H1 (cell line): ENCODE measurements at regions not wholly inside any gene's neighbourhood (a gene's known extent, or its start where the extent isn't known, plus 50 kb on each side); places are given as distances from the start of the nearest gene placed in this dataset.

Experiments
- CTCF ChIA-PET: fragments of 300-600 bp; sonication (Branson Sonifier 250); formaldehyde crosslinking; loops from one replicate; lab custom pipeline; 2021; ENCODE audit not compliant: partially characterized antibody; lab: Charles Lee
- POLR2A ChIA-PET: fragments of 300-600 bp; sonication (Branson Sonifier 250); formaldehyde crosslinking; loops from one replicate; lab custom pipeline; 2021; ENCODE audit warnings: inconsistent platforms; ENCODE audit not compliant: partially characterized antibody; lab: Charles Lee
- DNase-seq, 2 experiments: peaks; one replicate each; pipeline versions ENCODE4 v3.0.0 to v3.0.0-alpha.2; 2010 to 2022; ENCODE audit warnings: low spot score in 2 of 2, low read depth in 1 of 2, mixed read lengths in 1 of 2
- FAIRE-seq: peaks from 2 replicates; lab custom pipeline; 2011; peaks lifted over from hg19 to GRCh38; lab: Jason Lieb, UNC
- H2AFZ ChIP-seq: 2 replicates; pipeline ENCODE4 v1.8.1; 2012; ENCODE audit warnings: low read length, inconsistent platforms
- H2AK5ac ChIP-seq: 2 replicates; pipeline ENCODE4 v1.6.1; 2013; ENCODE audit warnings: low read depth, low read length
- H2BK120ac ChIP-seq: replicated peaks from 2 replicates; pipeline ENCODE3; 2013; ENCODE audit warnings: low read depth, low read length, inconsistent platforms
- H2BK12ac ChIP-seq: 2 replicates; pipeline ENCODE4 v1.6.1; 2013; ENCODE audit warnings: low read depth, low read length
- H2BK15ac ChIP-seq: 2 replicates; pipeline ENCODE4 v1.6.1; 2013; ENCODE audit warnings: low read length
- H2BK20ac ChIP-seq: 2 replicates; pipeline ENCODE4 v1.6.1; 2013; ENCODE audit warnings: low read length
- H2BK5ac ChIP-seq: 2 replicates; pipeline ENCODE4 v1.6.1; 2013; ENCODE audit warnings: low read depth, low read length
- H3K14ac ChIP-seq: 2 replicates; pipeline ENCODE4 v1.6.1; 2013; ENCODE audit warnings: inconsistent platforms; ENCODE audit not compliant: insufficient read length
- H3K18ac ChIP-seq: 2 replicates; pipeline ENCODE4 v1.6.1; 2013; ENCODE audit warnings: low read length; ENCODE audit errors: extremely low read depth
- H3K23ac ChIP-seq: 2 replicates; pipeline ENCODE4 v1.6.1; 2013; ENCODE audit warnings: inconsistent platforms; ENCODE audit not compliant: insufficient read length
- H3K23me2 ChIP-seq: 2 replicates; pipeline ENCODE4 v1.6.1; 2013; ENCODE audit warnings: low read depth, low read length
- H3K27ac ChIP-seq: 2 replicates; pipeline ENCODE4 v1.6.1; 2011; ENCODE audit warnings: low read depth, low read length, inconsistent platforms
- H3K27me3 ChIP-seq, 4 experiments: replicated peaks in 1 of 4; 1 replicate in 1 of 4; 2 replicates in 3 of 4; pipeline versions ENCODE4 v1.6.1 to v1.8.1; 2011 to 2013; ENCODE audit warnings: low read length in 3 of 4, mild to moderate bottlenecking in 3 of 4, inconsistent platforms in 2 of 4, mixed read lengths in 2 of 4, moderate library complexity in 1 of 4; ENCODE audit not compliant: control insufficient read depth in 3 of 4, insufficient read depth in 3 of 4; ENCODE audit errors: extremely low read depth in 1 of 4
- H3K36me3 ChIP-seq, 4 experiments: 2 replicates each; pipeline versions ENCODE4 v1.6.1 to v1.8.1; 2011 to 2013; ENCODE audit warnings: mild to moderate bottlenecking in 4 of 4, low read length in 3 of 4, moderate library complexity in 2 of 4, control low read depth in 1 of 4, inconsistent platforms in 1 of 4; ENCODE audit not compliant: insufficient read depth in 4 of 4, control insufficient read depth in 2 of 4
- H3K4ac ChIP-seq: replicated peaks from 2 replicates; pipeline ENCODE3; 2013; ENCODE audit warnings: low read length, low read depth, mixed read lengths, inconsistent platforms; ENCODE audit not compliant: insufficient read length
- H3K4me1 ChIP-seq, 4 experiments: replicated peaks in 1 of 4; 1 replicate in 1 of 4; 2 replicates in 3 of 4; pipeline versions ENCODE4 v1.6.1 to v1.8.1; 2011 to 2013; ENCODE audit warnings: low read length in 3 of 4, inconsistent platforms in 2 of 4, mixed read lengths in 1 of 4; ENCODE audit not compliant: insufficient read depth in 4 of 4, control insufficient read depth in 3 of 4
- H3K4me2 ChIP-seq, 2 experiments: 2 replicates each; pipeline versions ENCODE4 v1.6.1 to v1.8.1; 2011 to 2013; ENCODE audit warnings: low read depth in 2 of 2, low read length in 2 of 2, control low read depth in 1 of 2, inconsistent platforms in 1 of 2, mild to moderate bottlenecking in 1 of 2; ENCODE audit not compliant: insufficient read depth in 1 of 2
- H3K4me3 ChIP-seq, 4 experiments: fragments of 200-600, 300-600 bp in 1 of 4; sonication (generic), shearing (Covaris generic), sonication (Bioruptor Twin) in 1 of 4; 2 replicates each; pipeline versions ENCODE4 v1.5.1 to v1.8.1; 2011 to 2016; ENCODE audit warnings: low read length in 4 of 4, low read depth in 3 of 4, control low read depth in 2 of 4, inconsistent platforms in 2 of 4, mild to moderate bottlenecking in 2 of 4, mixed read lengths in 1 of 4, moderate library complexity in 1 of 4; ENCODE audit not compliant: insufficient read depth in 2 of 4; ENCODE audit errors: extremely low read depth in 1 of 4
- H3K56ac ChIP-seq: replicated peaks from 2 replicates; pipeline ENCODE3; 2013; ENCODE audit warnings: low read depth, mild to moderate bottlenecking, mixed read lengths, low read length, inconsistent platforms; ENCODE audit not compliant: insufficient read length
- H3K79me1 ChIP-seq: 2 replicates; pipeline ENCODE4 v1.6.1; 2013; ENCODE audit warnings: low read depth, low read length, control low read depth
- H3K79me2 ChIP-seq, 2 experiments: 2 replicates each; pipeline versions ENCODE4 v1.6.1 to v1.8.1; 2012 to 2013; ENCODE audit warnings: low read length in 2 of 2, mild to moderate bottlenecking in 2 of 2, inconsistent platforms in 1 of 2; ENCODE audit not compliant: insufficient read depth in 2 of 2, control insufficient read depth in 1 of 2
- H3K9ac ChIP-seq, 4 experiments: replicated peaks in 1 of 4; 1 replicate in 1 of 4; 2 replicates in 3 of 4; pipeline versions ENCODE4 v1.6.1 to v1.8.1; 2011 to 2013; ENCODE audit warnings: low read depth in 3 of 4, low read length in 3 of 4, control low read depth in 2 of 4, mild to moderate bottlenecking in 2 of 4, moderate library complexity in 2 of 4, inconsistent platforms in 1 of 4; ENCODE audit errors: extremely low read depth in 1 of 4
- H3K9me3 ChIP-seq, 2 experiments: 2 replicates each; pipeline versions ENCODE4 v1.6.1 to v1.8.1; 2012 to 2013; ENCODE audit warnings: mild to moderate bottlenecking in 2 of 2, moderate library complexity in 2 of 2, control low read depth in 1 of 2, inconsistent platforms in 1 of 2, low read depth in 1 of 2, low read length in 1 of 2, mixed read lengths in 1 of 2; ENCODE audit not compliant: insufficient read depth in 2 of 2
- H4K20me1 ChIP-seq, 2 experiments: replicated peaks in 1 of 2; 2 replicates each; pipeline versions ENCODE3 to v1.8.1; 2011 to 2013; ENCODE audit warnings: inconsistent platforms in 2 of 2, low read length in 2 of 2, mild to moderate bottlenecking in 1 of 2; ENCODE audit not compliant: insufficient read depth in 2 of 2, control insufficient read depth in 1 of 2
- H4K5ac ChIP-seq: 2 replicates; pipeline ENCODE4 v1.6.1; 2013; ENCODE audit warnings: low read length, low read depth, mixed read lengths, inconsistent platforms; ENCODE audit not compliant: insufficient read length
- H4K8ac ChIP-seq: 2 replicates; pipeline ENCODE4 v1.8.0; 2013; ENCODE audit warnings: mild to moderate bottlenecking, moderate library complexity, low read length, inconsistent platforms; ENCODE audit not compliant: insufficient read depth; ENCODE audit errors: extremely low read depth
- H4K91ac ChIP-seq: replicated peaks from 2 replicates; pipeline ENCODE3; 2013; ENCODE audit warnings: low read length, mixed read lengths, inconsistent platforms; ENCODE audit not compliant: insufficient read length
- ATF2 ChIP-seq: IDR thresholded peaks from 2 replicates; pipeline ENCODE4 v1.6.1; 2012; ENCODE audit warnings: low read length, inconsistent platforms
- BCL11A ChIP-seq, 2 experiments: IDR thresholded peaks; one replicate each; pipeline ENCODE4 v1.6.1; 2011; ENCODE audit warnings: low read depth in 2 of 2, low read length in 2 of 2, mild to moderate bottlenecking in 2 of 2
- CHD1 ChIP-seq: IDR thresholded peaks from 2 replicates; pipeline ENCODE4 v1.6.1; 2012; ENCODE audit warnings: low read depth, low read length, improper control_type of control experiment
- GABPA ChIP-seq: IDR thresholded peaks from 2 replicates; pipeline ENCODE4 v1.6.1; 2011; ENCODE audit warnings: mild to moderate bottlenecking, low read length, moderate library complexity, borderline replicate concordance; ENCODE audit not compliant: insufficient read depth
- JUN ChIP-seq: IDR thresholded peaks from 2 replicates; pipeline ENCODE4 v1.6.1; 2011; ENCODE audit warnings: low read depth, mild to moderate bottlenecking, improper control_type of control experiment, low read length
- KDM5A ChIP-seq: fragments of 200-600 bp; IDR thresholded peaks from 2 replicates; pipeline ENCODE4 v1.7.1; 2012; ENCODE audit warnings: mild to moderate bottlenecking, low read length, inconsistent platforms, mixed read lengths
- PHF8 ChIP-seq: fragments of 200-600 bp; sonication (generic); conservative IDR thresholded peaks from 2 replicates; pipeline ENCODE4 v1.7.1; 2012; ENCODE audit warnings: low read depth, mild to moderate bottlenecking, inconsistent platforms, low read length, moderate library complexity
- SAP30 ChIP-seq: fragments of 300-600 bp; sonication (generic); IDR thresholded peaks from 2 replicates; pipeline ENCODE4 v1.7.1; 2012; ENCODE audit warnings: low read length, moderate library complexity, mild to moderate bottlenecking, inconsistent platforms; ENCODE audit not compliant: insufficient read depth, insufficient replicate concordance
- SUZ12 ChIP-seq: fragments of 200-600 bp; sonication (generic); IDR thresholded peaks from 2 replicates; pipeline ENCODE4 v1.6.1; 2012; ENCODE audit warnings: mild to moderate bottlenecking, inconsistent platforms, low read length, moderate library complexity, mixed read lengths
- TAF7 ChIP-seq: optimal IDR thresholded peaks from 2 replicates; pipeline ENCODE3; 2011; ENCODE audit warnings: low read depth, mild to moderate bottlenecking, inconsistent platforms, low read length, moderate library complexity, borderline replicate concordance
- WGBS, 2 experiments: shearing (Covaris generic) in 1 of 2; methylation state at CpG; one replicate each; pipeline versions ENCODE4 v1.1.6 to v1.1.7; 2013 to 2015; ENCODE audit warnings: low lambda C conversion rate in 2 of 2, mixed read lengths in 2 of 2, inconsistent platforms in 1 of 2, low coverage in 1 of 2, missing lambda C conversion rate in 1 of 2; ENCODE audit not compliant: insufficient replicate concordance in 2 of 2, insufficient coverage in 1 of 2, insufficient read length in 1 of 2; ENCODE audit errors: extremely low coverage in 1 of 2, missing lambda C conversion rate in 1 of 2; 5-methylcytosine and 5-hydroxymethylcytosine counted together

- ChIA-PET CTCF (interaction anchor here (1.1 to 2.8 kb wide), 7 partner anchors 10 to 224 kb away, joined by 3 to 10 read pairs (median 6); no protein-coding TSS in a partner anchor), POLR2A (no interaction called here)
- no peak overlapping the region for H4K5ac ChIP-seq
- H3K23me2 ChIP-seq: no peaks in the 10 kb centered on the region
- H2AK5ac ChIP-seq: no peak overlapping the region
- no peak overlapping the region for H3K9ac ChIP-seq
- H2AFZ ChIP-seq: no peak overlapping the region
- no peaks in the 10 kb centered on the region; the same call in 1 of the 2 replicates for H3K79me1 ChIP-seq
- H2BK15ac ChIP-seq: no peak overlapping the region
- H4K91ac ChIP-seq: no peak overlapping the region
- H3K56ac ChIP-seq: no peak overlapping the region
- no peak overlapping the region for H3K4ac ChIP-seq
- no peaks in the 10 kb centered on the region; a peak in 2 of 7 replicates for H3K27me3 ChIP-seq
- H3K27ac ChIP-seq: no peak overlapping the region
- H3K23ac ChIP-seq: no peak overlapping the region
- no peak overlapping the region for H3K4me2 ChIP-seq
- H2BK20ac ChIP-seq: no peak overlapping the region
- H3K9me3 ChIP-seq: no peaks in the 10 kb centered on the region
- TF ChIP-seq CHD1: no peak
- TF ChIP-seq SUZ12: no peak
- no peak for TF ChIP-seq BCL11A (IDR thresholded peaks at IDR 0.05; ENCODE audit: low read depth in 2 of 2, low read length in 2 of 2)
- TF ChIP-seq ATF2: no peak
- no peak for TF ChIP-seq KDM5A
- no peak for TF ChIP-seq SAP30
- TF ChIP-seq GABPA: no peak
- no peak for TF ChIP-seq JUN
- no peak for TF ChIP-seq PHF8
- no peak for TF ChIP-seq TAF7
- 90% methylated on average over 7 of the region's 9 CpGs; no CpG with 5 or more reads in 1 of the 2 experiments for WGBS, 2 experiments
- H3K4me1 ChIP-seq: peaks cover 3 to 5% (median 4%) of the 10 kb centered on the region in 4 experiments; a peak in 6 of 7 replicates
- no peak overlapping the region for H3K14ac ChIP-seq
- H2BK5ac ChIP-seq: no peak overlapping the region
- no peaks in the 10 kb centered on the region for H3K79me2 ChIP-seq
- peak overlapping the region; percentile 39; the same call in 1 of the 2 replicates for H2BK12ac ChIP-seq
- H4K8ac ChIP-seq: no peak overlapping the region
- peak in 1 of 2 experiments; percentile 24 for DNase-seq
- H2BK120ac ChIP-seq: no peak overlapping the region
- no peak overlapping the region for H3K4me3 ChIP-seq
- no peaks in the 10 kb centered on the region for H3K36me3 ChIP-seq
- H4K20me1 ChIP-seq: peaks cover 0 to 2% of the 10 kb centered on the region in 2 experiments
- no peak overlapping the region for H3K18ac ChIP-seq
- FAIRE-seq: no peak
Measured at GRCh38 chr22:44401783-44402110, 89.0 kb upstream of the SHISAL1 start.
